ENCODE measurements at regions not wholly inside any gene's neighbourhood (a gene's known extent, or its start where the extent isn't known, plus 50 kb on each side); places are given as distances from the start of the nearest gene placed in this dataset.

DNA sequence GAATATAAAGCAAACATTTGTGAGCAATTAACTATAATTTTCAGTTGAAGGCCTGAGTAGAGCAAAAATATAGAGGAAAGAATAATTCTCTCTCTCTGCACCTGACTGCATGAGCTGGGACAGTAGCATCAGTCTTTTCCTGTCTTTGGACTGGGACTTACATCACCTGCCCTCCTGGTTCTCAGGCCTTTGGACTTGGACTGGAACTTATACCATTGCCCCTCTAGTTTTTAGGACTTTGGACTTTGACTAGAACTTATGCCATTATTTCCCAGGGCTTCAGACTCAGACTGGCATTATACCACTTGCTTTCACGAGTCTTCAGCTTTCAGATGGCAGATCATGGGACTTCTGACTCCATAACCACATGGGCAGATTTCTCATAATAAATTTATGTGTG lies 81.0 kb upstream of the SLC25A13 start (continued):
- TF ChIP-seq E2F1 (CRISPR knock-in tag; IDR thresholded peaks at IDR 0.05), result no peak

DNA sequence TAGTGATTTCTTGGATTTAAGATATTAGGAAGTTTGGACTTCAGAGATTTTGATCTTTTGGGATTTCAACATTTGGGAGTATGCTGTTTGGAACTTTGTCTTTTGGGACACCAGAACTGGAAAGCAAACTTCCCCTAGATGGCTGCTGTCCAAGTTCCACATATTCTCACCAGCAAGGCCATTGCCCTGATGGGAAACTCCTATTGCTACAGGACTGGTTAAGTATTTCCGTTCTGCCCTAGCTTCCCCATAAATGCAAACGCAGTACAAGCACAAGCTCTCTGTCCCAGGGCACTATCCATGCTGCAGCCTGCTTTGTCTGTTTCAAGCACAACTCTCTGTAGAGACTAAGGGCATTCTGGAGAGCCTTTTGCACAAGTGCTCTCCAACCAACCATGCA lies 79.3 kb upstream of the SLC25A13 start:
- Mint-ChIP-seq H3K4me1 (peaks cover 12% of the 10 kb centered on the region), H3K9me3 (peaks cover 9% of the 10 kb centered on the region), H3K4me3 (no peak overlapping the region), H3K36me3 (no peaks in the 10 kb centered on the region), H3K27me3 (ENCODE audit: low read depth) (peaks cover 6% of the 10 kb centered on the region; the same call in 1 of the 2 replicates), H3K27ac (no peak overlapping the region)
- DNase-seq (ENCODE audit: low spot score), result no peak
- TF ChIP-seq, protein P1, sequence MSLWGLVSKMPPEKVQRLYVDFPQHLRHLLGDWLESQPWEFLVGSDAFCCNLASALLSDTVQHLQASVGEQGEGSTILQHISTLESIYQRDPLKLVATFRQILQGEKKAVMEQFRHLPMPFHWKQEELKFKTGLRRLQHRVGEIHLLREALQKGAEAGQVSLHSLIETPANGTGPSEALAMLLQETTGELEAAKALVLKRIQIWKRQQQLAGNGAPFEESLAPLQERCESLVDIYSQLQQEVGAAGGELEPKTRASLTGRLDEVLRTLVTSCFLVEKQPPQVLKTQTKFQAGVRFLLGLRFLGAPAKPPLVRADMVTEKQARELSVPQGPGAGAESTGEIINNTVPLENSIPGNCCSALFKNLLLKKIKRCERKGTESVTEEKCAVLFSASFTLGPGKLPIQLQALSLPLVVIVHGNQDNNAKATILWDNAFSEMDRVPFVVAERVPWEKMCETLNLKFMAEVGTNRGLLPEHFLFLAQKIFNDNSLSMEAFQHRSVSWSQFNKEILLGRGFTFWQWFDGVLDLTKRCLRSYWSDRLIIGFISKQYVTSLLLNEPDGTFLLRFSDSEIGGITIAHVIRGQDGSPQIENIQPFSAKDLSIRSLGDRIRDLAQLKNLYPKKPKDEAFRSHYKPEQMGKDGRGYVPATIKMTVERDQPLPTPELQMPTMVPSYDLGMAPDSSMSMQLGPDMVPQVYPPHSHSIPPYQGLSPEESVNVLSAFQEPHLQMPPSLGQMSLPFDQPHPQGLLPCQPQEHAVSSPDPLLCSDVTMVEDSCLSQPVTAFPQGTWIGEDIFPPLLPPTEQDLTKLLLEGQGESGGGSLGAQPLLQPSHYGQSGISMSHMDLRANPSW (CRISPR knock-in tag; conservative IDR thresholded peaks at IDR 0.05; ENCODE audit: low read depth), result no peak
- TF ChIP-seq HMGA2 (CRISPR knock-in tag; IDR thresholded peaks at IDR 0.05) (no peak), FOXK1 (CRISPR knock-in tag; IDR thresholded peaks at IDR 0.05) (no peak), NFATC4 (CRISPR knock-in tag; IDR thresholded peaks at IDR 0.05) (no peak), ZNF396 (CRISPR knock-in tag; IDR thresholded peaks at IDR 0.05; ENCODE audit: borderline replicate concordance) (no peak), NR1H2 (CRISPR knock-in tag; IDR thresholded peaks at IDR 0.05) (no peak), ZNF512 (CRISPR knock-in tag; IDR thresholded peaks at IDR 0.05; ENCODE audit: borderline replicate concordance) (no peak), GABPB1 (CRISPR knock-in tag; IDR thresholded peaks at IDR 0.05) (no peak), GRHL2 (CRISPR knock-in tag; IDR thresholded peaks at IDR 0.05; ENCODE audit: insufficient replicate concordance, severe bottlenecking) (no peak), ERG (CRISPR knock-in tag; IDR thresholded peaks at IDR 0.05) (no peak), ATF2 (CRISPR knock-in tag; IDR thresholded peaks at IDR 0.05; ENCODE audit: borderline replicate concordance, low read depth) (no peak), IRF2 (CRISPR knock-in tag; IDR thresholded peaks at IDR 0.05; ENCODE audit: borderline replicate concordance, low read depth) (no peak), FOXP1 (CRISPR knock-in tag; IDR thresholded peaks at IDR 0.05; ENCODE audit: borderline replicate concordance) (no peak), RELA (CRISPR knock-in tag; IDR thresholded peaks at IDR 0.05; ENCODE audit: borderline replicate concordance) (no peak), GTF2I (CRISPR knock-in tag; conservative IDR thresholded peaks at IDR 0.05) (no peak), HMGXB4 (CRISPR knock-in tag; IDR thresholded peaks at IDR 0.05) (no peak), CBFB (CRISPR knock-in tag; IDR thresholded peaks at IDR 0.05; ENCODE audit: low read depth) (no peak)
- TF ChIP-seq, protein P2, sequence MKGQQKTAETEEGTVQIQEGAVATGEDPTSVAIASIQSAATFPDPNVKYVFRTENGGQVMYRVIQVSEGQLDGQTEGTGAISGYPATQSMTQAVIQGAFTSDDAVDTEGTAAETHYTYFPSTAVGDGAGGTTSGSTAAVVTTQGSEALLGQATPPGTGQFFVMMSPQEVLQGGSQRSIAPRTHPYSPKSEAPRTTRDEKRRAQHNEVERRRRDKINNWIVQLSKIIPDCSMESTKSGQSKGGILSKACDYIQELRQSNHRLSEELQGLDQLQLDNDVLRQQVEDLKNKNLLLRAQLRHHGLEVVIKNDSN (CRISPR knock-in tag; IDR thresholded peaks at IDR 0.05), result no peak
- TF ChIP-seq, protein P3, sequence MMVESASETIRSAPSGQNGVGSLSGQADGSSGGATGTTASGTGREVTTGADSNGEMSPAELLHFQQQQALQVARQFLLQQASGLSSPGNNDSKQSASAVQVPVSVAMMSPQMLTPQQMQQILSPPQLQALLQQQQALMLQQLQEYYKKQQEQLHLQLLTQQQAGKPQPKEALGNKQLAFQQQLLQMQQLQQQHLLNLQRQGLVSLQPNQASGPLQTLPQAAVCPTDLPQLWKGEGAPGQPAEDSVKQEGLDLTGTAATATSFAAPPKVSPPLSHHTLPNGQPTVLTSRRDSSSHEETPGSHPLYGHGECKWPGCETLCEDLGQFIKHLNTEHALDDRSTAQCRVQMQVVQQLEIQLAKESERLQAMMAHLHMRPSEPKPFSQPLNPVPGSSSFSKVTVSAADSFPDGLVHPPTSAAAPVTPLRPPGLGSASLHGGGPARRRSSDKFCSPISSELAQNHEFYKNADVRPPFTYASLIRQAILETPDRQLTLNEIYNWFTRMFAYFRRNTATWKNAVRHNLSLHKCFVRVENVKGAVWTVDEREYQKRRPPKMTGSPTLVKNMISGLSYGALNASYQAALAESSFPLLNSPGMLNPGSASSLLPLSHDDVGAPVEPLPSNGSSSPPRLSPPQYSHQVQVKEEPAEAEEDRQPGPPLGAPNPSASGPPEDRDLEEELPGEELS (CRISPR knock-in tag; IDR thresholded peaks at IDR 0.05), result no peak
- TF ChIP-seq, protein P4, sequence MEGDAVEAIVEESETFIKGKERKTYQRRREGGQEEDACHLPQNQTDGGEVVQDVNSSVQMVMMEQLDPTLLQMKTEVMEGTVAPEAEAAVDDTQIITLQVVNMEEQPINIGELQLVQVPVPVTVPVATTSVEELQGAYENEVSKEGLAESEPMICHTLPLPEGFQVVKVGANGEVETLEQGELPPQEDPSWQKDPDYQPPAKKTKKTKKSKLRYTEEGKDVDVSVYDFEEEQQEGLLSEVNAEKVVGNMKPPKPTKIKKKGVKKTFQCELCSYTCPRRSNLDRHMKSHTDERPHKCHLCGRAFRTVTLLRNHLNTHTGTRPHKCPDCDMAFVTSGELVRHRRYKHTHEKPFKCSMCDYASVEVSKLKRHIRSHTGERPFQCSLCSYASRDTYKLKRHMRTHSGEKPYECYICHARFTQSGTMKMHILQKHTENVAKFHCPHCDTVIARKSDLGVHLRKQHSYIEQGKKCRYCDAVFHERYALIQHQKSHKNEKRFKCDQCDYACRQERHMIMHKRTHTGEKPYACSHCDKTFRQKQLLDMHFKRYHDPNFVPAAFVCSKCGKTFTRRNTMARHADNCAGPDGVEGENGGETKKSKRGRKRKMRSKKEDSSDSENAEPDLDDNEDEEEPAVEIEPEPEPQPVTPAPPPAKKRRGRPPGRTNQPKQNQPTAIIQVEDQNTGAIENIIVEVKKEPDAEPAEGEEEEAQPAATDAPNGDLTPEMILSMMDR (IDR thresholded peaks at IDR 0.05), result no peak
- no peak for ATAC-seq
- CTCF ChIA-PET, result no interaction called here
- POLR2A ChIA-PET, result no interaction called here
